ENCODE measurements at regions not wholly inside any gene's neighbourhood (a gene's known extent, or its start where the extent isn't known, plus 50 kb on each side); places are given as distances from the start of the nearest gene placed in this dataset.

- H3K4me1 ChIP-seq (ENCODE audit: insufficient read depth, low read length): peaks cover 32% of the 10 kb centered on the region
- H2AFZ ChIP-seq (ENCODE audit: low read depth, low read length): no peak overlapping the region
- no peaks in the 10 kb centered on the region for H3K9me3 ChIP-seq (ENCODE audit: low read length)
- H3K36me3 ChIP-seq (ENCODE audit: insufficient read depth, low read length): no peaks in the 10 kb centered on the region
- H3K4me3 ChIP-seq (ENCODE audit: low read length): no peak overlapping the region
- H3K27me3 ChIP-seq (ENCODE audit: insufficient read depth, low read length): no peaks in the 10 kb centered on the region
These were observed 98.9 kb upstream of the TNC start for GRCh38 chr9:115216873-115217272.

GRCh38 chr9:115220319-115221005 lies 102.5 kb upstream of the TNC start:
- Histone ChIP-seq H2AFZ (ENCODE audit: low read depth, low read length) (no peak overlapping the region), H3K4me3 (ENCODE audit: low read length) (no peak overlapping the region), H3K36me3 (ENCODE audit: insufficient read depth, low read length) (no peaks in the 10 kb centered on the region), H3K4me1 (ENCODE audit: insufficient read depth, low read length) (peaks cover 20% of the 10 kb centered on the region), H3K27me3 (ENCODE audit: insufficient read depth, low read length) (no peaks in the 10 kb centered on the region), H3K9me3 (ENCODE audit: low read length) (no peaks in the 10 kb centered on the region)

- H3K27me3 ChIP-seq (ENCODE audit: insufficient read depth, low read length): no peaks in the 10 kb centered on the region
- H2AFZ ChIP-seq (ENCODE audit: low read depth, low read length): no peak overlapping the region
- H3K4me1 ChIP-seq (ENCODE audit: insufficient read depth, low read length): peaks cover 20% of the 10 kb centered on the region
- H3K36me3 ChIP-seq (ENCODE audit: insufficient read depth, low read length): no peaks in the 10 kb centered on the region
- no peak overlapping the region for H3K4me3 ChIP-seq (ENCODE audit: low read length)
- no peaks in the 10 kb centered on the region for H3K9me3 ChIP-seq (ENCODE audit: low read length)
These were observed 105.5 kb upstream of the TNC start for GRCh38 chr9:115223471-115223870.

- H3K4me3 ChIP-seq (ENCODE audit: low read length): no peak overlapping the region
- H3K4me1 ChIP-seq (ENCODE audit: insufficient read depth, low read length): peaks cover 10% of the 10 kb centered on the region
- H3K9me3 ChIP-seq (ENCODE audit: low read length): no peaks in the 10 kb centered on the region
- H3K36me3 ChIP-seq (ENCODE audit: insufficient read depth, low read length): no peaks in the 10 kb centered on the region
- H2AFZ ChIP-seq (ENCODE audit: low read depth, low read length): no peak overlapping the region
- H3K27me3 ChIP-seq (ENCODE audit: insufficient read depth, low read length): no peaks in the 10 kb centered on the region
These were observed 107.6 kb upstream of the TNC start for GRCh38 chr9:115225459-115226116.

- Histone ChIP-seq H3K9me3 (ENCODE audit: low read length) (no peaks in the 10 kb centered on the region), H2AFZ (ENCODE audit: low read depth, low read length) (no peak overlapping the region), H3K4me3 (ENCODE audit: low read length) (no peak overlapping the region), H3K36me3 (ENCODE audit: insufficient read depth, low read length) (no peaks in the 10 kb centered on the region), H3K4me1 (ENCODE audit: insufficient read depth, low read length) (peaks cover 10% of the 10 kb centered on the region), H3K27me3 (ENCODE audit: insufficient read depth, low read length) (no peaks in the 10 kb centered on the region)
These were observed 108.2 kb upstream of the TNC start for GRCh38 chr9:115226152-115226551.

GRCh38 chr9:115229496-115229895 lies 111.5 kb upstream of the TNC start:
- Histone ChIP-seq H3K9me3 (ENCODE audit: low read length) (no peaks in the 10 kb centered on the region), H2AFZ (ENCODE audit: low read depth, low read length) (no peak overlapping the region), H3K27me3 (ENCODE audit: insufficient read depth, low read length) (no peaks in the 10 kb centered on the region), H3K36me3 (ENCODE audit: insufficient read depth, low read length) (no peaks in the 10 kb centered on the region), H3K4me1 (ENCODE audit: insufficient read depth, low read length) (no peaks in the 10 kb centered on the region), H3K4me3 (ENCODE audit: low read length) (no peak overlapping the region)

GRCh38 chr9:115230924-115231515 lies 113.1 kb upstream of the TNC start:
- no peaks in the 10 kb centered on the region for H3K27me3 ChIP-seq (ENCODE audit: insufficient read depth, low read length)
- H2AFZ ChIP-seq (ENCODE audit: low read depth, low read length): no peak overlapping the region
- no peaks in the 10 kb centered on the region for H3K36me3 ChIP-seq (ENCODE audit: insufficient read depth, low read length)
- no peaks in the 10 kb centered on the region for H3K4me1 ChIP-seq (ENCODE audit: insufficient read depth, low read length)
- no peak overlapping the region for H3K4me3 ChIP-seq (ENCODE audit: low read length)
- no peaks in the 10 kb centered on the region for H3K9me3 ChIP-seq (ENCODE audit: low read length)

- no peak overlapping the region for H2AFZ ChIP-seq (ENCODE audit: low read depth, low read length)
These were observed 114.3 kb upstream of the TNC start for GRCh38 chr9:115232181-115232774.

GRCh38 chr9:115234094-115234493 lies 116.1 kb upstream of the TNC start:
- H3K27me3 ChIP-seq (ENCODE audit: insufficient read depth, low read length): no peaks in the 10 kb centered on the region
- H3K4me1 ChIP-seq (ENCODE audit: insufficient read depth, low read length): no peaks in the 10 kb centered on the region
- no peaks in the 10 kb centered on the region for H3K36me3 ChIP-seq (ENCODE audit: insufficient read depth, low read length)
- H3K4me3 ChIP-seq (ENCODE audit: low read length): no peak overlapping the region
- H3K9me3 ChIP-seq (ENCODE audit: low read length): no peaks in the 10 kb centered on the region
- no peak overlapping the region for H2AFZ ChIP-seq (ENCODE audit: low read depth, low read length)

More at GRCh38 chr9:115232181-115232774, 114.3 kb upstream of the TNC start:
- Histone ChIP-seq H3K4me1 (ENCODE audit: insufficient read depth, low read length) (no peaks in the 10 kb centered on the region), H3K9me3 (ENCODE audit: low read length) (no peaks in the 10 kb centered on the region), H3K4me3 (ENCODE audit: low read length) (no peak overlapping the region), H3K27me3 (ENCODE audit: insufficient read depth, low read length) (no peaks in the 10 kb centered on the region), H3K36me3 (ENCODE audit: insufficient read depth, low read length) (no peaks in the 10 kb centered on the region)

- Histone ChIP-seq H3K27me3 (ENCODE audit: insufficient read depth, low read length) (no peaks in the 10 kb centered on the region), H3K4me1 (ENCODE audit: insufficient read depth, low read length) (no peaks in the 10 kb centered on the region), H3K36me3 (ENCODE audit: insufficient read depth, low read length) (no peaks in the 10 kb centered on the region), H3K9me3 (ENCODE audit: low read length) (no peaks in the 10 kb centered on the region), H2AFZ (ENCODE audit: low read depth, low read length) (no peak overlapping the region), H3K4me3 (ENCODE audit: low read length) (no peak overlapping the region)
These were observed 117.3 kb upstream of the TNC start for GRCh38 chr9:115235221-115235620.

GRCh38 chr9:115237385-115237998 lies 119.5 kb upstream of the TNC start:
- no peaks in the 10 kb centered on the region for H3K9me3 ChIP-seq (ENCODE audit: low read length)
- H3K27me3 ChIP-seq (ENCODE audit: insufficient read depth, low read length): no peaks in the 10 kb centered on the region
- no peaks in the 10 kb centered on the region for H3K36me3 ChIP-seq (ENCODE audit: insufficient read depth, low read length)
- H3K4me3 ChIP-seq (ENCODE audit: low read length): no peak overlapping the region
- H3K4me1 ChIP-seq (ENCODE audit: insufficient read depth, low read length): no peaks in the 10 kb centered on the region
- H2AFZ ChIP-seq (ENCODE audit: low read depth, low read length): no peak overlapping the region

- Histone ChIP-seq H3K9me3 (ENCODE audit: low read length) (no peaks in the 10 kb centered on the region), H3K27me3 (ENCODE audit: insufficient read depth, low read length) (no peaks in the 10 kb centered on the region), H3K36me3 (ENCODE audit: insufficient read depth, low read length) (no peaks in the 10 kb centered on the region), H2AFZ (ENCODE audit: low read depth, low read length) (no peak overlapping the region), H3K4me1 (ENCODE audit: insufficient read depth, low read length) (no peaks in the 10 kb centered on the region), H3K4me3 (ENCODE audit: low read length) (no peak overlapping the region)
These were observed 122.7 kb upstream of the TNC start for GRCh38 chr9:115240676-115241075.

- no peak overlapping the region for H3K4me3 ChIP-seq (ENCODE audit: low read length)
- H2AFZ ChIP-seq (ENCODE audit: low read depth, low read length): no peak overlapping the region
- no peaks in the 10 kb centered on the region for H3K4me1 ChIP-seq (ENCODE audit: insufficient read depth, low read length)
- H3K27me3 ChIP-seq (ENCODE audit: insufficient read depth, low read length): no peaks in the 10 kb centered on the region
- H3K36me3 ChIP-seq (ENCODE audit: insufficient read depth, low read length): no peaks in the 10 kb centered on the region
- H3K9me3 ChIP-seq (ENCODE audit: low read length): no peaks in the 10 kb centered on the region
These were observed 123.7 kb upstream of the TNC start for GRCh38 chr9:115241641-115242040.

Measured in neuron (in vitro differentiated cells).